Neural crest cell (in vitro differentiated cells): ENCODE measurements at regions not wholly inside any gene's neighbourhood (a gene's known extent, or its start where the extent isn't known, plus 50 kb on each side); places are given as distances from the start of the nearest gene placed in this dataset.
"Not testable (repeated sequence)": the region's sequence is repeated elsewhere in the genome, so short reads cannot be mapped to it uniquely, and the experiment has no call there.

Experiments
- DNase-seq: peaks from one replicate; pipeline ENCODE4 v3.0.0; 2021; ENCODE audit warnings: low read depth, mixed read lengths, low spot score
- H3K27ac Mint-ChIP-seq: one replicate; pipeline ENCODE4 v1.8.0; 2021; ENCODE audit warnings: mild to moderate bottlenecking, mixed read lengths; ENCODE audit not compliant: unreplicated experiment
- H3K27me3 Mint-ChIP-seq: 2 replicates; pipeline ENCODE4 v1.8.0; 2021; ENCODE audit warnings: low read depth, mild to moderate bottlenecking, mixed read lengths
- H3K36me3 Mint-ChIP-seq: 2 replicates; pipeline ENCODE4 v1.8.0; 2021; ENCODE audit warnings: low read depth, mild to moderate bottlenecking, mixed read lengths
- H3K4me1 Mint-ChIP-seq: 2 replicates; pipeline ENCODE4 v1.8.0; 2021; ENCODE audit warnings: mixed read lengths
- H3K4me3 Mint-ChIP-seq: one replicate; pipeline ENCODE4 v1.8.0; 2021; ENCODE audit warnings: mild to moderate bottlenecking, mixed read lengths
- H3K9me3 Mint-ChIP-seq: 2 replicates; pipeline ENCODE4 v1.8.0; 2021; ENCODE audit warnings: mixed read lengths
- CTCF ChIP-seq: fragments of 200-600 bp; sonication (generic); conservative IDR thresholded peaks from 2 replicates; pipeline ENCODE4 v1.5.0; 2021; ENCODE audit warnings: antibody characterized with exemption, mild to moderate bottlenecking

GRCh38 chr3:144487011-144487410, 515.4 kb downstream of the DIPK2A start:
- no peak for DNase-seq
- H3K4me3 Mint-ChIP-seq, result no peak overlapping the region
- no peaks in the 10 kb centered on the region for H3K4me1 Mint-ChIP-seq
- H3K36me3 Mint-ChIP-seq, result no peaks in the 10 kb centered on the region
- no peaks in the 10 kb centered on the region for H3K27me3 Mint-ChIP-seq
- no peaks in the 10 kb centered on the region for H3K9me3 Mint-ChIP-seq
- no peak overlapping the region for H3K27ac Mint-ChIP-seq
- no peak for TF ChIP-seq CTCF

GRCh38 chr3:144488927-144489326, 517.3 kb downstream of the DIPK2A start:
- H3K4me3 Mint-ChIP-seq, result no peak overlapping the region
- TF ChIP-seq CTCF, result no peak
- no peaks in the 10 kb centered on the region for H3K36me3 Mint-ChIP-seq
- H3K27me3 Mint-ChIP-seq, result no peaks in the 10 kb centered on the region
- no peak for DNase-seq
- no peaks in the 10 kb centered on the region for H3K4me1 Mint-ChIP-seq
- no peaks in the 10 kb centered on the region for H3K9me3 Mint-ChIP-seq
- H3K27ac Mint-ChIP-seq, result no peak overlapping the region

- H3K4me3 Mint-ChIP-seq, result no peak overlapping the region
- no peaks in the 10 kb centered on the region for H3K36me3 Mint-ChIP-seq
- no peaks in the 10 kb centered on the region for H3K27me3 Mint-ChIP-seq
- no peaks in the 10 kb centered on the region for H3K4me1 Mint-ChIP-seq
- no peaks in the 10 kb centered on the region for H3K9me3 Mint-ChIP-seq
- no peak overlapping the region for H3K27ac Mint-ChIP-seq
- no peak for DNase-seq
- TF ChIP-seq CTCF, result no peak
Observed at GRCh38 chr3:144491333-144491732, 519.7 kb downstream of the DIPK2A start.

- not testable (repeated sequence) for H3K4me3 Mint-ChIP-seq, H3K9me3 Mint-ChIP-seq, H3K36me3 Mint-ChIP-seq, H3K4me1 Mint-ChIP-seq, H3K27me3 Mint-ChIP-seq, H3K27ac Mint-ChIP-seq, DNase-seq
Observed at GRCh38 chr3:144494651-144495050, 523.0 kb downstream of the DIPK2A start.

- H3K27me3 Mint-ChIP-seq, result no peaks in the 10 kb centered on the region
- H3K27ac Mint-ChIP-seq, result no peak overlapping the region
- H3K4me3 Mint-ChIP-seq, result no peak overlapping the region
- no peaks in the 10 kb centered on the region for H3K4me1 Mint-ChIP-seq
- H3K9me3 Mint-ChIP-seq, result no peaks in the 10 kb centered on the region
- TF ChIP-seq CTCF, result no peak
- DNase-seq, result no peak
- no peaks in the 10 kb centered on the region for H3K36me3 Mint-ChIP-seq
Observed at GRCh38 chr3:144496141-144496835, 524.7 kb downstream of the DIPK2A start.

- no peak overlapping the region for H3K27ac Mint-ChIP-seq
- DNase-seq, result no peak
- no peak overlapping the region for H3K4me3 Mint-ChIP-seq
- no peaks in the 10 kb centered on the region for H3K27me3 Mint-ChIP-seq
- H3K36me3 Mint-ChIP-seq, result no peaks in the 10 kb centered on the region
- H3K4me1 Mint-ChIP-seq, result no peaks in the 10 kb centered on the region
- TF ChIP-seq CTCF, result no peak
- no peaks in the 10 kb centered on the region for H3K9me3 Mint-ChIP-seq
Observed at GRCh38 chr3:144497452-144497851, 525.8 kb downstream of the DIPK2A start.
